ENCODE measurements at regions not wholly inside any gene's neighbourhood (a gene's known extent, or its start where the extent isn't known, plus 50 kb on each side); places are given as distances from the start of the nearest gene placed in this dataset.

DNA sequence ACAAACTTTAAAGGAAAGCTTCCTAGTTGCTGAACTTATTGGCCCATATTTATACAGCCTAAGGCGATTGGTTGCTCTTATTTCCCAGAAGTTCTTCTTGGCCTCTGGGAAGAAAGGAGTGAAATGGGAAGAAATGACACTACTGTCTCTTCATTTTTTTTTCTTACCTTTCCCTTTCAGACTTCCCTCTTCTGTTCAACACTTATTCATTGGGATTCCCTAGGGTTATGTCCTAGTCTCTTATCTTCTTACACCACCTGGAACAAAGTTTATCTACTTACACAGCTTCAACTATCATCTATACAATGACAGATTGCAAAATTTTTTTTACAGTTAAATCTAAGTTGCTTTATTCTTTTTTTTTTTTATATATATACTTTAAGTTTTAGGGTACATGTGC is 68.0 kb downstream of the SNX12 start:
- DNase-seq: no peak

DNA sequence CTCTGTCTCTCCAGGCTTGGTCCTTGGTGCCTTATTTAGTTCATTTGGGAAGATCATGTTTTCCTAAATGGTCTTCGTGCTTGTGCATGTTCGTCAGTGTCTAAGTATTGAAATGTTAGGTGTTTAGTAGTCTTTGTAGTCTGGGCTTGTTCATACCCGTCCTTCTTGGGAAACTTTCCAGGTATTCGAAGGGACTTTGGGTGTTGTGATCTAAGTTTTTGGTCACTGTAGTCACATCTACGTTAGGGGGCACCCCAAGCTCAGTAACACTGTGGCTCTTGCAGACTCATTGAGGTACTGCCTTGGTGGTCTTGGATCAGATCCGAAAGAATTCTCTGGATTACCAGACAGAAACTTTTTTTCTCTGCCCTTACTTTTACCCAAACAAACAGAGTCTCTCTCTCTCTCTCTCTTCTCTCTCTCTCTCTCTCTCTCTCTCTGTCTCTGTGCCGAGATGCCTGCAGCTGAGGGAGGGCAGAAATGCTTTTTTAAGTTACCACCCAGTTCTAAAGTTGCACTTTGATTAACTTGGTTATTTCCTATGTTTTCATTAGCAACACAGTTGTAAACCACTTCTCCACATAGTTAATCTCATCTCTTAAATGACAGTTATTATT is 67.6 kb upstream of the SLC7A3 start:
- DNase-seq: peak; percentile 1

DNA sequence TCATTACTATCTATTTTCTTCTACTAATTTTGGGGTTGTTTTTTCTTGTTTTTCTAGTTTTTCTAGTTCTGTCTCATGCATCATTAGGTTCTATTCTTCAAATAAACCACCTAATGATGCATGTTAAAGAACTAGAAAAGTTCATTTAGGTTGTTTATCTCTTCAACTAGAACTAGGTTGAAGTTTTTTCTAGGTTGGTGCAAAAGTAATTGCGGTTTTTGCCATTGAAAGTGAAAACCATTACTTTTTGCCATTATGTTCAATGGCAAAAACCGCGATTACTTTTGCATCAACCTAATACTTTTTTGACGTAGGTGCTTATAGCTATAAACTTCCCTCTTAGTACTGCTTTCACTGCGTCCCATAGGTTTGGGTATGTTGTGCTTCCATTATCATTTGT is 64.4 kb upstream of the SLC7A3 start:
- DNase-seq: no peak

DNA sequence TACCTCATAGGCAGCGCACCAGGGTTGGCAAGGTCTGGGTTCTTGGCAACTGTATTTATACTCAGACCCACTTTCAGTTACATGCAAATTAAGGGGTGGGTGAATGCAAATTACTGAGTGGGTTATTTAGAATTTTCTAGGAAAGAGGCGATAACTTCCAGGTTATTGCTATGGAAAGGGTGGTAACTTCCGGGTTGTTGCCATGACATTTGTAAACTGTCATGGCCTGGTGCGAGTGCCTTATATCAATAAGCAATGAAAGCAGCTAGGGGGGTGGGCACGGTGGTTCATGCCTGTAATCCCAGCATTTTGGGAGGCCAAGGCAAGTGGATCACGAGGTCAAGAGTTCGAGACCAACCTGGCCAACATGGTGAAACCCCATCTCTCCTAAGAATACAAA is 57.5 kb upstream of the SLC7A3 start:
- no peak for DNase-seq
